ENCODE measurements at regions not wholly inside any gene's neighbourhood (a gene's known extent, or its start where the extent isn't known, plus 50 kb on each side); places are given as distances from the start of the nearest gene placed in this dataset.
A peak's percentile ranks its signal among the peaks of the same experiment; 100 is the strongest.

DNA sequence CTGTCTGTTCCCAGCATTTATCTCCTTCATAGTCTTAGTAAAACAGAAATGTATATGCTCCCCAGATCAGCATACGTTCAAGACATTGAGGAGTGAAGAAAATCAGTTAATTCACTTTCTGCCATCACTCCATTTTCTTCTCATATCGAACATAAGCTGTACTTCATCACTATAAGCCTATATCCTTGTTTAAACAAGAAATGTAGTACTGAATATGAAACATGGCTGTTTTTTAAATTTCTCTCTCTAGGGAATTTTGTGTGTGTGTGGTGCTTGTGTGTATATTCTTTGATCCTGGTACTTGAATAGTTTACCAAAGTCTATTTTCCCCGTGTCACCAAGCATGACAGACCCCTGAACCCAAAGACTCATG, 107.1 kb downstream of the HFE start:
- ChIA-PET POLR2A (interaction anchor here (1.2 to 20.1 kb wide), 16 partner anchors 8 to 1700 kb away, joined by 3 to 1229 read pairs (median 122); a partner anchor contains a TSS), CTCF (interaction anchor here (0.9 to 1.6 kb wide), 2 partner anchors 11 to 19 kb away, joined by 4 read pairs; a partner anchor contains a TSS)
- DNase-seq: no peak
- H3K27me3 Mint-ChIP-seq: no peaks in the 10 kb centered on the region
- peak overlapping the region; percentile 93 for H3K4me3 Mint-ChIP-seq
- H3K4me1 Mint-ChIP-seq: peaks cover 37% of the 10 kb centered on the region
- H3K36me3 Mint-ChIP-seq (ENCODE audit: low read depth): peaks cover 30% of the 10 kb centered on the region
- TF ChIP-seq, protein P1, sequence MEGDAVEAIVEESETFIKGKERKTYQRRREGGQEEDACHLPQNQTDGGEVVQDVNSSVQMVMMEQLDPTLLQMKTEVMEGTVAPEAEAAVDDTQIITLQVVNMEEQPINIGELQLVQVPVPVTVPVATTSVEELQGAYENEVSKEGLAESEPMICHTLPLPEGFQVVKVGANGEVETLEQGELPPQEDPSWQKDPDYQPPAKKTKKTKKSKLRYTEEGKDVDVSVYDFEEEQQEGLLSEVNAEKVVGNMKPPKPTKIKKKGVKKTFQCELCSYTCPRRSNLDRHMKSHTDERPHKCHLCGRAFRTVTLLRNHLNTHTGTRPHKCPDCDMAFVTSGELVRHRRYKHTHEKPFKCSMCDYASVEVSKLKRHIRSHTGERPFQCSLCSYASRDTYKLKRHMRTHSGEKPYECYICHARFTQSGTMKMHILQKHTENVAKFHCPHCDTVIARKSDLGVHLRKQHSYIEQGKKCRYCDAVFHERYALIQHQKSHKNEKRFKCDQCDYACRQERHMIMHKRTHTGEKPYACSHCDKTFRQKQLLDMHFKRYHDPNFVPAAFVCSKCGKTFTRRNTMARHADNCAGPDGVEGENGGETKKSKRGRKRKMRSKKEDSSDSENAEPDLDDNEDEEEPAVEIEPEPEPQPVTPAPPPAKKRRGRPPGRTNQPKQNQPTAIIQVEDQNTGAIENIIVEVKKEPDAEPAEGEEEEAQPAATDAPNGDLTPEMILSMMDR (IDR thresholded peaks at IDR 0.05): no peak
- H3K27ac Mint-ChIP-seq: peak overlapping the region; percentile 96
- H3K9me3 Mint-ChIP-seq: no peaks in the 10 kb centered on the region
- intact Hi-C loops (cut with micrococcal nuclease): loop anchor here (10.0 kb wide), 2 partner anchors 1890 to 1940 kb away; partner anchors contain the start of gene ZNF165
- no peak for ATAC-seq (ENCODE audit: low read depth)

- POLR2A ChIA-PET: interaction anchor here (0.6 to 20.1 kb wide), 27 partner anchors 8 to 1885 kb away, joined by 3 to 1229 read pairs (median 39); partner anchors contain the start of gene ZNF165
Observed at GRCh38 chr6:26194816-26195375, 107.7 kb downstream of the HFE start.

DNA sequence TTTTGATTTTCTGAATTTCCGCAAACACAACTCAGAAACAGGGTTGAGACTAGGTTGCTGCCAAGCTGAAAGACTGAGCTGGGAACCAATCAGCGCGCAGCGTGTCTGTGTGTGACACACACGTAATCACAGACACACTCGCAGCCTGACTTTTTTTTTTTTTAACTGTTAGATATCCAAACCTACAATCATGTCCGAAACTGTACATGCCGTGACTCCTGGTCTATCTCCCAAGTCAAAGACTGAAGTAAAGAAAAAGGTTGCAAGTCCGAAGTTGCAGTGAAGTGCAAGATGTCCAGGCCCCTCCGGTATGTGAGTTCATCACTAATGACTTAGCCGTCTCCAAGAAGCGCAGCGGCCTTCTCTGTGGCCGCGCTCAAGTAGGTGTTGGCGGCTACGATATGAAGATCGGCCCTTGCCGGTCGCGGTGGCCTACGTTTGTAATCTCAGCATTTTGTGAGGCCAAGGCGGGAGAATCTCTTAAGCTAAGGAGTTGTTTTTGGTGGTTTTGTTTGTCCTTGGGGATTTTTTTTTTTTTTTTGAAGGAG, 108.2 kb downstream of the HFE start:
- ATAC-seq (ENCODE audit: low read depth): peak; percentile 46
- H3K27me3 Mint-ChIP-seq: no peaks in the 10 kb centered on the region
- ChIA-PET CTCF (interaction anchor here (0.9 to 1.6 kb wide), 2 partner anchors 12 to 20 kb away, joined by 4 read pairs; a partner anchor contains a TSS), POLR2A (interaction anchor here (0.6 to 20.1 kb wide), 31 partner anchors 9 to 1929 kb away, joined by 3 to 1229 read pairs (median 37); partner anchors contain the start of genes HMGN4, ZNF165 and ZSCAN16)
- H3K36me3 Mint-ChIP-seq (ENCODE audit: low read depth): peaks cover 35% of the 10 kb centered on the region
- intact Hi-C loops (cut with micrococcal nuclease): loop anchor here (1.0 to 10.0 kb wide), 3 partner anchors 37 to 1939 kb away; partner anchors contain the start of gene ZNF165
- TF ChIP-seq, protein P1 (IDR thresholded peaks at IDR 0.05): no peak
- peak overlapping the region; percentile 93 for H3K4me3 Mint-ChIP-seq
- peaks cover 45% of the 10 kb centered on the region for H3K4me1 Mint-ChIP-seq
- H3K27ac Mint-ChIP-seq: peak overlapping the region; percentile 96
- no peaks in the 10 kb centered on the region for H3K9me3 Mint-ChIP-seq
- DNase-seq: peak; percentile 56

More at GRCh38 chr6:26194816-26195375, 107.7 kb downstream of the HFE start:
- Mint-ChIP-seq H3K27ac (peak overlapping the region; percentile 96), H3K4me1 (peaks cover 40% of the 10 kb centered on the region), H3K36me3 (ENCODE audit: low read depth) (peaks cover 35% of the 10 kb centered on the region), H3K4me3 (peak overlapping the region; percentile 93), H3K27me3 (no peaks in the 10 kb centered on the region), H3K9me3 (no peaks in the 10 kb centered on the region)
- intact Hi-C loops (cut with micrococcal nuclease): loop anchor here (1.0 to 10.0 kb wide), 3 partner anchors 37 to 1940 kb away; partner anchors contain the start of gene ZNF165
- CTCF ChIA-PET: interaction anchor here (0.9 to 1.6 kb wide), 2 partner anchors 12 to 19 kb away, joined by 4 read pairs; a partner anchor contains a TSS
- ATAC-seq (ENCODE audit: low read depth) (no peak), DNase-seq (no peak)
- TF ChIP-seq, protein P1 (IDR thresholded peaks at IDR 0.05): no peak

DNA sequence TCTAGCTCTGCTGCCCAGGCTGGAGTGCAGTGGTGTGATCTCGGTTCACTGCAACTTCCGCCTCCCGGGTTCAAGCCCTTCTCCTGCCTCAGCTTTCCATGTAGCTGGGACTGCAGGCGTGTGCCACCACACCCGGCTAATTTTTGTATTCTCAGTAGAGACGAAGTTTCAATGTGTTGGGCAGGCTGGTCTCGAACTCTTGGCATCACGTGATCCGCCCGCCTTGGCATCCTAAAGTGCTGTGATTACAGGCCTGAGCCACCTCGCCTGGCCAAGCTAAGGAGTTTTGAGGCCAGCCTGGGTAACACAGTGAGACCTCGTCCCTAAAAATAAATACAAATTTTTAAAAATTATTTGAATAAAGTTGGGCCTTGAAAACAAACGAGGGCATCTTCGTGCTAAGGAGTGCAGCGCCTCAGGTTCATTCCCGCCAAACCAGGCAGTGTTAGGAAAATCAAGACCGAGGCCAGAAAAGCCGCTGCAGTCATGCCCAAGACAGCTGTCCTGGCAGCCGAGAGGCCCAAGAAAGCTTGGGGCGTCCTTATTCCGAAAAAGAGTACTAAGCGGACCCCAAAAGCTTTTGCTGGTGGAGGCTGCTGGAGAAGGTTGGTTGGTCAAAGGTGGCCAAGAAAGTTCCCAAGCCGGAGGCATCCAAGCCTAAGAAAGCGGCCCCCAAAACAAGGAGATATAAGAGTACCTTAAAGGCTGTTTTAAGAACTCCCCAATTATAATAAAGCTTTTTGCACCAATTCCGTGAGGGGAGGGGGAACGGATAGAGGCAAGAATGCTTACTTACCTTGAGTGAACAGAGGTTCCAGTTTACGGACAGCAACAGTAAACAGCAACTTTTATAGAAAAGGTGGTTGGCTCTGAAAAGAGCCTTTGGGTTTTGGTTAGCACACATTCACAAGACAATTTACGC, 109.0 kb downstream of the HFE start:
- CTCF ChIA-PET: interaction anchor here (1.3 to 1.6 kb wide), 2 partner anchors 13 to 20 kb away, joined by 4 read pairs; a partner anchor contains a TSS
- peak overlapping the region; percentile 96 for H3K27ac Mint-ChIP-seq
- DNase-seq: no peak

More for the DNA sequence above, 109.0 kb downstream of the HFE start:
- no peak for ATAC-seq (ENCODE audit: low read depth)
- intact Hi-C loops (cut with micrococcal nuclease): loop anchor here (1.0 to 10.0 kb wide), 5 partner anchors 8 to 1939 kb away; partner anchors contain the start of gene ZNF165
- POLR2A ChIA-PET: interaction anchor here (0.5 to 20.1 kb wide), 37 partner anchors 9 to 1928 kb away, joined by 3 to 1229 read pairs (median 40); partner anchors contain the start of genes HMGN4 and ZSCAN16
- H3K36me3 Mint-ChIP-seq (ENCODE audit: low read depth): peaks cover 35% of the 10 kb centered on the region
- peak overlapping the region; percentile 93 for H3K4me3 Mint-ChIP-seq
- H3K4me1 Mint-ChIP-seq: peaks cover 48% of the 10 kb centered on the region
- TF ChIP-seq, protein P1 (IDR thresholded peaks at IDR 0.05): no peak
- H3K9me3 Mint-ChIP-seq: no peaks in the 10 kb centered on the region
- no peaks in the 10 kb centered on the region for H3K27me3 Mint-ChIP-seq
